ENCODE measurements at regions not wholly inside any gene's neighbourhood (a gene's known extent, or its start where the extent isn't known, plus 50 kb on each side); places are given as distances from the start of the nearest gene placed in this dataset.

GRCh38 chr3:66851894-66852613, 146.1 kb upstream of the KBTBD8 start:
- POLR2A ChIA-PET: no interaction called here
- BruUV-seq (replicated peaks): no TSS peak
- Histone ChIP-seq H3K4me3 (replicated peaks in 1 of 2; ENCODE audit: low read depth in 1 of 2, low read length in 2 of 2) (no peak overlapping the region), H3K4me1 (ENCODE audit: control insufficient read depth in 1 of 2, insufficient read depth in 2 of 2, low read length in 2 of 2) (no peaks in the 10 kb centered on the region), H3K79me2 (ENCODE audit: insufficient read depth, low read length) (no peaks in the 10 kb centered on the region), H3K9me2 (ENCODE audit: insufficient read depth) (no peaks in the 10 kb centered on the region), H3K36me3 (ENCODE audit: control insufficient read depth in 1 of 2, insufficient read depth in 2 of 2, low read length in 2 of 2) (no peaks in the 10 kb centered on the region), H3K27ac (ENCODE audit: low read depth, low read length) (no peak overlapping the region), H2AFZ (ENCODE audit: low read depth, low read length, poor library complexity, severe bottlenecking) (no peak overlapping the region), H3K27me3 (ENCODE audit: insufficient read depth, low read length) (peaks cover 6% of the 10 kb centered on the region; the same call in 1 of the 2 replicates), H3K4me2 (ENCODE audit: low read length) (no peak overlapping the region), H4K20me1 (ENCODE audit: insufficient read depth) (no peaks in the 10 kb centered on the region), H3K9ac (ENCODE audit: low read length) (no peak overlapping the region), H3K9me3 (ENCODE audit: control insufficient read depth in 1 of 2, insufficient read depth in 1 of 2, low read depth in 1 of 2, low read length in 2 of 2) (no peaks in the 10 kb centered on the region)
- CTCF ChIA-PET: no interaction called here
- TF ChIP-seq CEBPB (IDR thresholded peaks at IDR 0.05; ENCODE audit: low read depth): no peak
- TF ChIP-seq SRF (IDR thresholded peaks at IDR 0.05; ENCODE audit: low read depth): no peak
- TF ChIP-seq EZH2phosphoT487 (IDR thresholded peaks at IDR 0.05; ENCODE audit: borderline replicate concordance): no peak
- TF ChIP-seq ATF3 (IDR thresholded peaks at IDR 0.05): no peak
- no peak for TF ChIP-seq MAX (IDR thresholded peaks at IDR 0.05)
- no peak for TF ChIP-seq REST (IDR thresholded peaks at IDR 0.05; ENCODE audit: low read depth)
- TF ChIP-seq ZBTB33 (IDR thresholded peaks at IDR 0.05; ENCODE audit: extremely low read depth, insufficient replicate concordance, low read length): no peak
- no peak for TF ChIP-seq YY1 (IDR thresholded peaks at IDR 0.05; ENCODE audit: extremely low read depth, insufficient replicate concordance, low read depth, low read length)
- no peak for TF ChIP-seq ZNF274 (IDR thresholded peaks at IDR 0.05; ENCODE audit: low read depth, low read length)
- no peak for TF ChIP-seq RAD21 (IDR thresholded peaks at IDR 0.05; ENCODE audit: low read depth)
- intact Hi-C loops (cut with micrococcal nuclease): no loop called here
- DNase-seq (ENCODE audit: low read depth, low spot score): no peak
- RAD21 ChIA-PET (ENCODE audit: low non-redundant PET in 1 of 2, low total read pairs in 2 of 2, uncharacterized antibody in 2 of 2, unreplicated experiment in 2 of 2): no interaction called here
- no peak for ATAC-seq

All from HCT116 (cell line).